ENCODE measurements at regions not wholly inside any gene's neighbourhood (a gene's known extent, or its start where the extent isn't known, plus 50 kb on each side); places are given as distances from the start of the nearest gene placed in this dataset.

- DNase-seq (ENCODE audit: low spot score): no peak
Measured at GRCh38 chr10:24128066-24128730, 80.7 kb upstream of the KIAA1217 start.

GRCh38 chr10:24132741-24133140 is 76.2 kb upstream of the KIAA1217 start:
- no peak for DNase-seq (ENCODE audit: low spot score)

- DNase-seq (ENCODE audit: low spot score): no peak
Measured at GRCh38 chr10:24133835-24134234, 75.1 kb upstream of the KIAA1217 start.

GRCh38 chr10:24136070-24136469 is 72.9 kb upstream of the KIAA1217 start:
- DNase-seq (ENCODE audit: low spot score): no peak

GRCh38 chr10:24147321-24147720 is 61.6 kb upstream of the KIAA1217 start:
- no peak for DNase-seq (ENCODE audit: low spot score)

GRCh38 chr10:24149640-24150039 is 59.3 kb upstream of the KIAA1217 start:
- DNase-seq (ENCODE audit: low spot score): no peak

GRCh38 chr10:24150853-24151252 is 58.1 kb upstream of the KIAA1217 start:
- DNase-seq (ENCODE audit: low spot score): no peak

- no peak for DNase-seq (ENCODE audit: low spot score)
Measured at GRCh38 chr10:24152270-24152669, 56.7 kb upstream of the KIAA1217 start.

- DNase-seq (ENCODE audit: low spot score): no peak
Measured at GRCh38 chr10:24153031-24153430, 55.9 kb upstream of the KIAA1217 start.

GRCh38 chr10:24153537-24153936 is 55.4 kb upstream of the KIAA1217 start:
- DNase-seq (ENCODE audit: low spot score): no peak

- no peak for DNase-seq (ENCODE audit: low spot score)
Measured at GRCh38 chr10:24156686-24157085, 52.3 kb upstream of the KIAA1217 start.

GRCh38 chr10:24157567-24157966 is 51.4 kb upstream of the KIAA1217 start:
- no peak for DNase-seq (ENCODE audit: low spot score)
